HEK293T (cell line): ENCODE measurements at regions not wholly inside any gene's neighbourhood (a gene's known extent, or its start where the extent isn't known, plus 50 kb on each side); places are given as distances from the start of the nearest gene placed in this dataset.

ENCODE experiments used
- FOXM1 ChIP-seq: fragments of 450-650 bp; IDR thresholded peaks from 2 replicates; pipeline ENCODE4 v1.6.1; 2017; ENCODE audit warnings: mild to moderate bottlenecking, borderline replicate concordance
- HDGF ChIP-seq: fragments of 450-650 bp; IDR thresholded peaks from 2 replicates; pipeline ENCODE4 v1.6.1; 2017; ENCODE audit warnings: antibody characterized with exemption, borderline replicate concordance

- no peak for TF ChIP-seq FOXM1
- TF ChIP-seq HDGF: no peak
Measured at GRCh38 chr7:85522070-85522469, 335.2 kb upstream of the SEMA3D start.
